GM23338 (cell line): ENCODE measurements at regions not wholly inside any gene's neighbourhood (a gene's known extent, or its start where the extent isn't known, plus 50 kb on each side); places are given as distances from the start of the nearest gene placed in this dataset.

Experiments
- ATAC-seq: fragments of 200-7000 bp; cut with Tn5 transposase; 3 replicates; pipeline ENCODE4 v1.9.1; 2020
- DNase-seq: peaks from one replicate; pipeline ENCODE4 v3.0.0-alpha.2; 2015; ENCODE audit warnings: low spot score
- H2AFZ ChIP-seq: fragments of 200-600 bp; sonication (generic); 2 replicates; pipeline ENCODE4 v1.8.0; 2016; ENCODE audit warnings: antibody characterized with exemption, mild to moderate bottlenecking, moderate library complexity
- H3F3A ChIP-seq: fragments of 200-600 bp; sonication (generic); replicated peaks from 2 replicates; pipeline ENCODE4 v1.8.0; 2017; ENCODE audit warnings: antibody characterized with exemption, mixed run types, low read depth
- H3K27ac ChIP-seq: fragments of 200-600 bp; sonication (generic); 2 replicates; pipeline ENCODE4 v1.6.1; 2016; ENCODE audit warnings: low read depth
- H3K27me3 ChIP-seq: fragments of 200-600 bp; sonication (generic); 2 replicates; pipeline ENCODE4 v1.8.0; 2016; ENCODE audit warnings: mild to moderate bottlenecking, mixed run types, moderate library complexity; ENCODE audit not compliant: insufficient read depth
- H3K36me3 ChIP-seq: fragments of 200-600 bp; sonication (generic); 2 replicates; pipeline ENCODE4 v1.8.0; 2016; ENCODE audit warnings: mild to moderate bottlenecking; ENCODE audit not compliant: insufficient read depth
- H3K4me1 ChIP-seq: fragments of 200-600 bp; sonication (generic); 2 replicates; pipeline ENCODE4 v1.8.0; 2016; ENCODE audit warnings: mild to moderate bottlenecking, moderate library complexity; ENCODE audit not compliant: insufficient read depth
- H3K4me2 ChIP-seq: fragments of 200-600 bp; sonication (generic); 2 replicates; pipeline ENCODE4 v1.7.1; 2017; ENCODE audit warnings: mixed run types
- H3K4me3 ChIP-seq: fragments of 200-600 bp; sonication (generic); 2 replicates; pipeline ENCODE4 v1.6.1; 2016; ENCODE audit warnings: mixed run types
- H3K79me2 ChIP-seq: fragments of 200-600 bp; sonication (generic); replicated peaks from 2 replicates; pipeline ENCODE4 v1.8.0; 2017; ENCODE audit warnings: mild to moderate bottlenecking; ENCODE audit not compliant: insufficient read depth
- H3K9me2 ChIP-seq: fragments of 200-600 bp; sonication (generic); 2 replicates; pipeline ENCODE4 v1.8.0; 2017; ENCODE audit not compliant: insufficient read depth
- H4K20me1 ChIP-seq: fragments of 200-600 bp; sonication (generic); replicated peaks from 2 replicates; pipeline ENCODE4 v1.8.0; 2017; ENCODE audit warnings: mild to moderate bottlenecking; ENCODE audit not compliant: insufficient read depth
- H3K27ac Mint-ChIP-seq: 2 replicates; pipeline ENCODE4 v1.8.0; 2020; ENCODE audit warnings: inconsistent platforms, mild to moderate bottlenecking, moderate library complexity, mixed read lengths
- H3K27me3 Mint-ChIP-seq: 3 replicates; pipeline ENCODE4 v1.8.0; 2022; ENCODE audit warnings: low read depth, mild to moderate bottlenecking, moderate library complexity, mixed read lengths, inconsistent platforms; ENCODE audit not compliant: insufficient read depth, poor library complexity
- H3K36me3 Mint-ChIP-seq: 3 replicates; pipeline ENCODE4 v1.8.0; 2021; ENCODE audit warnings: low read depth, mild to moderate bottlenecking, inconsistent platforms, moderate library complexity, mixed read lengths
- H3K4me1 Mint-ChIP-seq: 3 replicates; pipeline ENCODE4 v1.8.0; 2020; ENCODE audit warnings: mild to moderate bottlenecking, inconsistent platforms, mixed read lengths
- H3K4me3 Mint-ChIP-seq: 3 replicates; pipeline ENCODE4 v1.8.0; 2021; ENCODE audit warnings: moderate library complexity, mild to moderate bottlenecking, inconsistent platforms, mixed read lengths
- H3K9me3 Mint-ChIP-seq: 3 replicates; pipeline ENCODE4 v1.8.0; 2020; ENCODE audit warnings: moderate library complexity, mild to moderate bottlenecking, inconsistent platforms, mixed read lengths
- CREB1 ChIP-seq: fragments of 250-450 bp; sonication (Bioruptor Pico); IDR thresholded peaks from 2 replicates; pipeline ENCODE4 v1.5.0; 2020; ENCODE audit warnings: low read depth, mild to moderate bottlenecking, moderate library complexity
- ETS1 ChIP-seq: IDR thresholded peaks from 2 replicates; pipeline ENCODE4 v1.6.1; 2016; ENCODE audit warnings: antibody characterized with exemption
- EZH2phosphoT487 ChIP-seq: fragments of 200-600 bp; sonication (generic); IDR thresholded peaks from one replicate; pipeline ENCODE4 v1.8.1; 2018; ENCODE audit warnings: antibody characterized with exemption; ENCODE audit not compliant: unreplicated experiment
- JUNB ChIP-seq: IDR thresholded peaks from one replicate; pipeline ENCODE4 v1.6.1; 2016; ENCODE audit warnings: antibody characterized with exemption; ENCODE audit not compliant: unreplicated experiment
- NANOG ChIP-seq: IDR thresholded peaks from 2 replicates; pipeline ENCODE4 v1.6.1; 2016; ENCODE audit warnings: antibody characterized with exemption, borderline replicate concordance
- POLR2AphosphoS5 ChIP-seq: IDR thresholded peaks from 2 replicates; pipeline ENCODE4 v1.6.1; 2016; ENCODE audit warnings: antibody characterized with exemption, low read depth
- REST ChIP-seq: IDR thresholded peaks from one replicate; pipeline ENCODE4 v1.6.1; 2018; ENCODE audit warnings: antibody characterized with exemption; ENCODE audit not compliant: unreplicated experiment
- STAT1 ChIP-seq: IDR thresholded peaks from one replicate; pipeline ENCODE4 v1.6.1; 2016; ENCODE audit warnings: antibody characterized with exemption; ENCODE audit not compliant: unreplicated experiment
- ZNF114 ChIP-seq: fragments of 250-450 bp; sonication (Bioruptor Pico); IDR thresholded peaks from 2 replicates; pipeline ENCODE4 v1.5.0; 2020; ENCODE audit warnings: mild to moderate bottlenecking, moderate library complexity
- ZNF331 ChIP-seq: fragments of 250-450 bp; sonication (Bioruptor Pico); IDR thresholded peaks from 2 replicates; pipeline ENCODE4 v1.5.0; 2020; ENCODE audit warnings: low read depth, mild to moderate bottlenecking, moderate library complexity
- ZNF462 ChIP-seq: fragments of 250-450 bp; sonication (Bioruptor Pico); IDR thresholded peaks from 2 replicates; pipeline ENCODE4 v1.5.0; 2020; ENCODE audit warnings: mild to moderate bottlenecking, moderate library complexity

- H3K4me1 ChIP-seq: peaks cover 9% of the 10 kb centered on the region; the same call in 1 of the 2 replicates
- no peak for DNase-seq
- H3K27ac Mint-ChIP-seq: peak overlapping the region; percentile 28; the same call in 1 of the 2 replicates
- H3K27me3 ChIP-seq: no peaks in the 10 kb centered on the region
- no peak overlapping the region for H3K4me2 ChIP-seq
- H3K27me3 Mint-ChIP-seq: no peaks in the 10 kb centered on the region
- H3K9me2 ChIP-seq: 0 out of 2 replicates have a peak, but pooled peaks cover 10% of the 10 kb centered on the region
- peaks cover 14% of the 10 kb centered on the region for H3K4me1 Mint-ChIP-seq
- no peaks in the 10 kb centered on the region for H4K20me1 ChIP-seq
- no peak overlapping the region for H3K4me3 Mint-ChIP-seq
- ATAC-seq: no peak
- no peaks in the 10 kb centered on the region for H3K79me2 ChIP-seq
- no peak overlapping the region for H2AFZ ChIP-seq
- peaks cover 6% of the 10 kb centered on the region; the same call in 2 of the 3 replicates for H3K36me3 Mint-ChIP-seq
- H3K4me3 ChIP-seq: no peak overlapping the region
- H3K36me3 ChIP-seq: peaks cover 9% of the 10 kb centered on the region; the same call in 1 of the 2 replicates
- H3K27ac ChIP-seq: no peak overlapping the region
- H3F3A ChIP-seq: no peaks in the 10 kb centered on the region
- no peak for TF ChIP-seq ZNF114 (CRISPR knock-in tag)
- peaks cover 7% of the 10 kb centered on the region for H3K9me3 Mint-ChIP-seq
These were observed 235.3 kb upstream of the KCNK2 start for GRCh38 chr1:214847071-214847810.

- ATAC-seq: no peak
- Mint-ChIP-seq H3K36me3 (peaks cover 6% of the 10 kb centered on the region; the same call in 2 of the 3 replicates), H3K9me3 (peaks cover 7% of the 10 kb centered on the region), H3K27me3 (no peaks in the 10 kb centered on the region), H3K4me1 (peaks cover 14% of the 10 kb centered on the region), H3K27ac (no peak overlapping the region), H3K4me3 (no peak overlapping the region)
- H3K9me2 ChIP-seq: 0 out of 2 replicates have a peak, but pooled peaks cover 10% of the 10 kb centered on the region
- peaks cover 9% of the 10 kb centered on the region; the same call in 1 of the 2 replicates for H3K4me1 ChIP-seq
- no peak overlapping the region for H2AFZ ChIP-seq
- H3K4me2 ChIP-seq: peak overlapping the region; percentile 5; the same call in 1 of the 2 replicates
- DNase-seq: no peak
- H3K79me2 ChIP-seq: no peaks in the 10 kb centered on the region
- H4K20me1 ChIP-seq: no peaks in the 10 kb centered on the region
- no peaks in the 10 kb centered on the region for H3K27me3 ChIP-seq
- peaks cover 9% of the 10 kb centered on the region; the same call in 1 of the 2 replicates for H3K36me3 ChIP-seq
- no peaks in the 10 kb centered on the region for H3F3A ChIP-seq
- H3K27ac ChIP-seq: no peak overlapping the region
- no peak overlapping the region for H3K4me3 ChIP-seq
- TF ChIP-seq JUNB (no peak), ZNF331 (CRISPR knock-in tag) (no peak), REST (no peak), NANOG (no peak), ZNF114 (CRISPR knock-in tag) (no peak), POLR2AphosphoS5 (no peak), ETS1 (no peak), EZH2phosphoT487 (no peak), STAT1 (no peak), ZNF462 (CRISPR knock-in tag) (no peak), CREB1 (CRISPR knock-in tag) (no peak)
These were observed 234.4 kb upstream of the KCNK2 start for GRCh38 chr1:214848101-214848500.
